Stimulated activated CD8-positive, alpha-beta memory T cell treated with anti-CD3 and anti-CD28 coated beads, Interleukin-7, amount 100 ng/mL, for 1 hour (primary cell): ENCODE measurements at regions not wholly inside any gene's neighbourhood (a gene's known extent, or its start where the extent isn't known, plus 50 kb on each side); places are given as distances from the start of the nearest gene placed in this dataset.

ENCODE experiments used
- DNase-seq, 2 donors: peaks; one replicate each; pipeline ENCODE4 v3.0.0-alpha.2; 2020; ENCODE audit warnings: low read depth in 2 of 2

DNA sequence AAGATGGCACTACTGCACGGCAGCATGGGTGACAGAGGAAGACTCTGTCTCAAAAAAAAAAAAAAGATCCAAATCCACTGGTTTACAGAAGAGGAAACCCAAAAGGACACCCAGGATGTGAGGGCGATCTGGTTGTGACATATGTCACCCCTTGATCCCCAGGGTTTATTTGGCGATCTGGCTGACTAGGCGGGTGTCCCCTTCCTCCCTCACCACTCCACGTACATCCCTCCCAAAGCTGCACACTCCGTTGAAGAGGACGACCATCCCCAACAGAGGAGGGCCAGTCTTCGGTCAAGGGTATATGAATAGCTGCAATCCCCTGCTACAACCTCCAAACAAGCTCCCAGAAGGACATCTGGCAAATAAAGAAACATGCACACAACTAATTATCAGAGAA is 111.6 kb downstream of the HTR5A start:
- no peak for DNase-seq

DNA sequence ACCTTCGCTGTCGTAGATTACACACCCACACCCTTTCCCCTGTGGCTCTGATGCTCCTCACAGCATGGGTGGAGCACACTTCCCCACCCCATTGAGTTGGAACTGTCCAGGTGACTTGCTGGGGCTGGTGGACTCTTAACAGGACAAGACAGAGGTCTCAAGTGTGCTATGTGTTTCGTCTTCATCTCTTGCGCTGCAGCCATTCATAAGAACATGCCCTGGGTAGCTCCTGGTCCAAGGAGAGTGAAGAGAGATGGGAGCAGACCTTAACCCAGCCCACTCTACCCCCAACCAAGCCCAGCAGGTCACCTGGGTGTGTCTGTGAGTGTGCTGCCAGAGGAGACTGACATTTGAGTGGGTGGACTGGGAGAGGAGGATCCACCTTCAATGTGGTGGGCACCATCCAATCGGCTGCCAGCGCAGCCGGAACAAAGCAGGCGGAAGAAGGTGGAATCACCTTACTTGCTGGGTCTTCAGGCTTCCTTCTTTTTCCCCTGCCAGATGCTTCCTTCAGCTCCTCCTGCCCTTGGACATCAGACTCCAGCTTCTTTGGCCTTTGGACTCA is 112.4 kb downstream of the HTR5A start:
- no peak for DNase-seq

DNA sequence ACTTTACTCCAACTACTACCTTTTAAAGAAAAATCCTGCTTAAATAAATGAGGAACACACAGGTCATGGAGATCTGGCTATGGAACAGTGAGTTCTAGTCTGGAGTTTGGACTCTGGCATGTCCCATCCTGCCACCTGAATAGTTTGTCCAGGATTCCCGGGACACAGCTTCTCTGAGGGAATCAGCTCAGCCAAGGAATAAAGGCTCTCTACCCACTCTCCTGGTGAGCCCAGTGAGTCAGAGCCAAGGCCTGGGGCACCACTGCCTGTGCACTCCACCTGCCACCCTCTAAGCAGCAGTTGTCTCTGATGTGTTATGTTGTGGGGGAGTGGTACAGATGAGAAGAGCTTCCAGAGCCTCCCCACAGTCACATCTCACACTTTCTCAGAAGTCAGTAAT is 113.5 kb downstream of the HTR5A start:
- DNase-seq: no peak

DNA sequence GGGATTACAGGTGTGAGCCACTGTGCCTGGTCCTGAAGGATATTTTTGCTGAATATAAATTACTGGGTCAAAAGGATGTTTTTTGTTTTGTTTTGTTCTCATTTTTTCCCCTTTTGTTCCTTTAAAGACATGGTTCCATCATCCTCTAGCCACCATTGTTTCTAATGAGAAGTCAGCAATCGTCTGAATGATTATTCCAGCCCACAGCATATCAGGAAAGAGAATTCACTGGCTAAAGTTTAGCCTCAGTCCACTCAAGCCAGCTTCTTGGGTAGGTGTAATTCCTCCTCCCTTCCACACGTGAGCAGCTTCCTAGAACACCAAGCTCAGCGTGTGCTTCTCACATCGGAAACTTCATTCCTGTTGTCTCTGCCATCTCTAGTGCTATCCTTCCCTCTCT is 112.8 kb upstream of the INSIG1 start:
- DNase-seq: no peak

DNA sequence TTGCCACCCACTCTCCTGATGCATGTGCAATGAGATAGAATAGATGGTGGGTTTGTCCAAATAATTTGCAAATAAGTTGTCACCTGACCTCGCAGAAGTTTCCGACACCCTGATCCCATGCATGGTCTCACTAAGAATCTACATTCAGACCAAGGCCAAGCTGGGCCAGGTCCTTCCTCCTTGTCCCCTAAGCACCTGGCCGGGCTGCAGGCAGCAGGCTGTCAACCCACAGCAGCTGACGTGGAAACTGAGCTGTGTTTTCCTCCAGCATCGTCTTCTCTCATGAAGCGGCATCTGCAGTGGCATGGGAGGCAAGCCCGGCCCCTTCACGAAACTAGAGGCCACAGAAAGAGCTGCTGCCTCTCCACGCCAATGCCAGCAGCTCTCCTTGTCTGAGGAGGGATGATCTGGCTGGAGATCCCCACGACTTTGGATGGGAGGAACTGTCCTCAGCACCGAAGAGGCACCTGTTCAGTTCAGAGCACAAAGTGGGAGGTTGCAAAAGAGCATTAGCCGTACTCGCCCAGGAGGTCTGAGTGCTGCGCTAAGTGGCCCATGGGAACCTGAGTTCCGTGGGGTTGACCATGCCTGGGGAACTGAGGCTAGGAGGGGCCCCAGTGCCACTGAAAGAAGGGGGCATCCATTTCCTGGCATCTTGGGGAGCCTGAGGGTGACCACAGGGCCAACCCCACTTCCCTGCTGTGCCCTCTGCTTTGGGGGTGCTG is 110.5 kb upstream of the INSIG1 start:
- DNase-seq: no peak

DNA sequence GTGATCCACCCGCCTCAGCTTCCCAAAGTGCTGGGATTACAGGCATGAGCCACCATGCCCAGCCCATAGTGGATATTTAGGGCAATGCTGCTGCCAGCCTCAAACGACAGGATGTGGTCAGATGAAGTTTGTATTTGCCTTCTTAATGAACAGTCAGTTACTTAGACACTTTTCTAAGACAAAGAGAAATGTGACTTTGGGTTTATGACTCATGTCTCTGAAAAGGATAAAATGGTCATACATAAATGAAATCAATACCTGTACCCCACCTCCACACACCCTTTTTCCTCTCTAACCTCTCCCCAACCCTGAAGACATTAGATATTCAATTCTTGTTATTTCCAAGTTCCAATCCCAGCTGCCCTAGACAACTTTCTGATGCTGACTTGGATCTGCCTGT is 109.3 kb upstream of the INSIG1 start:
- no peak for DNase-seq

DNA sequence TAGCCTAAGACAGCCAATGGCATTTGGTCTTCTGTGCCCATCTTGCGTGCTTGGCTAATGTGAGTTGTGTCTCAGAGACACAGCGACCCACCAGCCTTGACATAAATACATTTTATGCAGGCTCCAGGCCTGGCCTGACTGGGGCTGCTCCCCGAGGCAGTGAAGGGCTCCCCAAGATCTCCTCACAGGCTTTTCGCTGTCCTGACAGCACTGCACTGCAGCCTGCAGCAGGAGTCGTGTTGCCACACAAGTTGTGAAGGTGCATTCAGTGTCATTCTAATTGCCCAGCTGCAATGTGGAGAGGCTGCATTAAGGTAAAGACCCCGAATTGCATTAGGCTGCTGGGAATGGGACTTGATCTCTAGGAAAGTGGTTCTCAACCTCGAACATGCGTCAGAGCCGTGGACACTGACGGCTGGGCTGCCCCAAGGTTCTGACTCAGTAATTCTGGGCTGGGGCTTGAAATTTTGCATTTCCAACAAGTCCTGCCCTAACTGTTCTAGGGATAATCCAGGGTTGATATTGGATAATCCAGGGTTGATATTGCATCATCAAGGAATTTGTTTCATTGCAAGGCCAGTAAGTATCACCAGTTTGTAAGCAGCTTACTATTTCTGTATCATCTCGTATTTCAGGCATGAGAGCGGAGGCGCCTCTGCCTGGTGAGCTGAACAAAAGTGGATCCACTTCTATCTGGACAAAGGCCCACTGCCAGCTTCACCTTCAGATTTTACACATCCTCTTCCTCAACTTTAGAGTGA is 108.7 kb upstream of the INSIG1 start:
- DNase-seq: no peak

DNA sequence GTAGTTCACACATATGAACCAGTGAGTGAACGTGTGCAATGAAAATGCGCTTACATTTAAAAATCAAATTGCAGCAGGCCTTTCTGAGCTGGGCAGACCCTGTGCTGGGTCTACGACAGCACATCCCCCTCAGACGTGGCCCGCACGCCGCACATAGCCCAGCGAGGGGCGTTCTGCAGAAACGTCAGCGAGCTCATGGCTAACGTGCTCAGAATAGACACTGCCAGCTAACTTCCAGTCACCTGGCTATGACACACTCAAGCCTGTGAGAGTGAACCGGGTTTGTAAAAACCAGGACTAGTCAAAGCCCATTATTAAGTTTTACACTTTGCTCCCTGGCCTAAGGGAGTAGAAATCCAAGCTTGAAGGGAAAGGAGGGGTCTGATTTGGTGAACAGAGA is 108.1 kb upstream of the INSIG1 start:
- DNase-seq: no peak

DNA sequence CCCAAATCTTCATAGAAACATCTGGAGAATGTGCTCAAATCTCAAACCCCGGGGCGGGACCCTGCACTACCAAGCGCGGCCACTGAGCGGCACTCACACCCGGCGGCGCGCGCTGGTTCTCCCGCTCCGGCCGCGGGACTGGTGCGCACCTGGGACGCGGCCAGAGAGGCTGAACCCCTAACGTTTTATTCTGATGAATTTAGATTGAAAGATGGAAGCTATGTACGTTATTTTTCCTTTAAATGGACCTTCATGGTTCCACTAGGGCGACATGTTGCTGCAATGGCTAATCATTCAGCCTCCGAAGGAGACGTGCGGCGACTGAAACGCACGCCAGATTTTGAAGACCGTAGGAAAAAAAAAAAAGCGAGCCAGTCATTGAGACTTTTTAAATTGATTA is 107.0 kb upstream of the INSIG1 start:
- DNase-seq: peak; percentile 29 to 45

DNA sequence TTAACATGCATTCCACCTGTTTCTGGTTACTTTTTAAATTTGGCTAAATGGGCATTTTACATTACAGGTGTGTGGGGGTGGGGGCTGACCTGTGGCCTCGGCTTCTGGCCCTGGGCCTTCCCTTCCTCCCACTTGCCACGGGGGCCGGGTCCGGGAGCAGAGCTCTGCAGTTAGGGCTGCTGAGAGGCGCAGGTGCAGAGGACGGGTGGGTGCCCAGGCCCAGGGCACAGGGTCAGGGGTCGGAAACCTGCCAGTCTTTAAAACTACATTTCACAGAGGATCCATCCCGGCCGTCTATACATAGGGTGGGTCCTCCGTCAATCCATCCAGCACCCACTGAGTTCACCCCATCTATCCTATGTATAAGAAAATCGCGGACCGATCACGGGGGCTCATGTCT is 106.5 kb upstream of the INSIG1 start:
- no peak for DNase-seq

DNA sequence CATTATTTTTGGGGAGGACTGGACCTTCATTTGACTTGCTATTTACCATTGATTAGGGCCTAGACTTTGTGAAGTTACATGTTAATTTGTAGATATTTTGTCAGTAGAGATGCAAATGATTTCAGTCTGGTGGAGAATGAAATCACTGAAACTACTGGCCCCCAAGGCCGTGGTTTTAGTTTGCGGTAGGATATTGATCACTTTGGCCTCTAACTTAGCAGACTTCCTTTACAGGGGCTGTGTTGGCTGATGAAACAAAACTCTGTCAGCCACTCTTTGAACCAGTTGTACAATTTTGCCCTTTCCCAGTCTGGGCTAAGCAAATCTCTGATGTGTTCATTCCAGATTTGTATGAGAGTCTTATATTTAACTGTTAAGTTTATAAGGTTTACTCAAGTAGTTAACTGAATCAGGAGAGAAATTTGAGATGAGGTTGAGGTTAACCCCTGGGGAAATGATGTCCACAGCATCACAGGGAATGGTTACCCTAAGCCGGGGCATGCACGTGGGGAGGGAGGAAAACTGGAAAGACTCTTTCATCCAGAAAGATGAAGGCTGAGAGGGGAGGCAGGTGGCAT is 105.7 kb upstream of the INSIG1 start:
- DNase-seq: no peak

DNA sequence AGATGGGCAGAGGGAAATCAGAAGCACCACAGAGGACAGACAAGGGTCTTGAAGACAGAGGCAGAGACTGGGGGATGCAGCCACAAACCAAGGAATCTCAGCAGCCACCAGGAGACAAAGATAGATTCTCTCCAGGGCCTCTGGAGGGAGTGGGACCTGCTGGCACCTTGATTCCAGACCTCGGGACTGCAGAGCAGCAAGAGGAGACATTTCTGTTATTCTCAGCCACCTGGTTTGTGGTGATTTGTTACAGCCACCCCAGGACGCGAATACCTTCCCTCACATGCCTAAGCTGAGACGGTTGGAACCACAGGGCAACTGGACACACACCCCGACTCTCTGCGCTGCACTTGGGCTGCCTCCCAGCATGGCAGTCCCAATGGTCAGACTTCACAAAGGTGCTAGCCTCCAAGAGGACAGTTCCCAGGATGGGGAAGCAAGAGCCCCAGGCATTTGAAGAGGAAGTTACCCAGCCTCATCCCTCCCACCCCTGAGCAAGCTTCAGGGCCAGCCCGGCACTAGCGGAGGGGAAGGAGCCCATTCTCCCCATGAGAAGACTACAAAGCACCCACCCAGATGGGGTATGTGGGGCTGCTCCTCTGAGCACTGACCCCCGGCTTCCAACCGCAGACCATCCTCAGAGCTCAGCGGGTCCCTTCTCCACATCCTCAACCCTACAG is 104.6 kb upstream of the INSIG1 start:
- no peak for DNase-seq

DNA sequence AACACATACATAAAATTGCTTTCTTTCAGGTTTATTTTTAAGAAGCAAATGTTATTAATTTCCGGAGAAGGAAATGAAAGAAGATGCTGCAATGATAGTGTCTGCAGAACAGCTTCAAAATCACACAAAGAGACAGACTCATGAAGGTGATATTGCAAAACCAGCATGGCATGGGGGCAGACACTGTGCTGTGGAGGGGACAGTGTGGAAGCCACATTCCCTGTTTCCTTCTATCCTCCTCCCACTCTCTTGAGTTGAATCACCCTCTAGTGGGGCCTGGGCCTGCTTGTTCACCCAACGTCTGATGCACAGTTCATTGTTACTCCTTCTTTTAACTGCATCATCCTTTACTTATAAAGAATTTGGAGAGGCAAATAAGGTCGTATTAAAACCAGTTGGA is 104.0 kb upstream of the INSIG1 start:
- DNase-seq: no peak

DNA sequence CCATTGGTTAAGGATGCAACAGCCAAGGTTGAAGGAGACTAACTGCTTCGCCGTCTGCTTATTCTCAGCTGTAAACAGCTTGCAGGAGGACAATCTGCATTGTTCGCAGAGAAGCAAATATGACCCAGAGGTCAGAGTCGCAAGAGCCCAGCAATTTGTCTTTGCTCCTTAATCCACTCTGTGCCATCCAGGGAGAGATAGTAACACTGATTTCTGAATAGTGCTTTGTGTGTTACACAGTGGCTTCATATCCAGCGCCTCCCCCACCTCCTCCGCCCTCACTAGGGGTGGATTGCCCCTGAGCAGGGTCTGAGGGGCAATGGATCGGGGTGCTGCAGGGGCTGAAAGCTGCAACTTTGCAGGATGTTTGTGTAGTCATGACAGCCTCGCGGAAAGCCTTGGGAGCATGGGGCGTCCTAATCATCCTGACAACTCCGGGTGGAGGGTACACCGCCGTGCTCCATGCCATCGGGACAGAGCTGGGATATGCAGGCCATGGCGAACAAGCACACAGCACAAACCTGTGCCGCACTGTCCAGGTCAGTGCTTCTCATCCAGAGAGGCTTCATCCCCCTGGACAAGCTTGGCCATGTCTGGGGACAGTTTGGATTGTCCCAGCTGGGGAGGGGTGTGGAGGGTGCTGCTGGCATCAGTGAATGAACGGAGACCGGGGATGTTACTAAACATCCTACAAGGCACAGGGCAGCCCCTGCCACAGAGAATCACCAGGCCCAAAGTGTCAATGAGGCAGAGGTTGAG is 103.1 kb upstream of the INSIG1 start:
- DNase-seq: no peak

DNA sequence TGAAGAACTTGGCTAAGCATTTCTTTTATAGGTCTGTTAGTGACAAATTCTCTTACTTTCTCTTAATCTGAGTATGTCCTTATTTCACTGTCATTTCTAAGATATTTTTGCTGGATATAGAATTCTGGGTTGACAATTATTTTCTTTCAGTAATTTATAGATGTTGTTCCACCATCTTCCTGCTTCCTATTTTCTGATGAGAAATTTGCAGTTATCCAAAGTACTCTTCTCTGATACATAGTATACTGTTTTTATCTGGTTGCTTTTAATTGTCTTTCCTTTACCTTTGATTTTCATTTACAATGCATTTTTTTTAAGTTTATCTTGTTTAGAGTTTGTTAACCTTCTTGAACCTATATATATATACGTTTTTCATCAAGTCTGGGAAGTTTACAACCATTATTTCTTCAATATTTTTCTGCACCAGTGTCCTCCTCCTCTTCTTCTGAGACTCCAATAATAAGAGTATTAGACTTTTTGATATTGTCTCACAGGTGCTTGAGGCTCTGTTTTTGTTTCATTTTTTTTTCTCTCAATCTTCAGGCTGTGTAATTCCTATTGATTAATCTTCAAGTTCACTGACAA is 101.6 kb upstream of the INSIG1 start:
- DNase-seq: no peak

DNA sequence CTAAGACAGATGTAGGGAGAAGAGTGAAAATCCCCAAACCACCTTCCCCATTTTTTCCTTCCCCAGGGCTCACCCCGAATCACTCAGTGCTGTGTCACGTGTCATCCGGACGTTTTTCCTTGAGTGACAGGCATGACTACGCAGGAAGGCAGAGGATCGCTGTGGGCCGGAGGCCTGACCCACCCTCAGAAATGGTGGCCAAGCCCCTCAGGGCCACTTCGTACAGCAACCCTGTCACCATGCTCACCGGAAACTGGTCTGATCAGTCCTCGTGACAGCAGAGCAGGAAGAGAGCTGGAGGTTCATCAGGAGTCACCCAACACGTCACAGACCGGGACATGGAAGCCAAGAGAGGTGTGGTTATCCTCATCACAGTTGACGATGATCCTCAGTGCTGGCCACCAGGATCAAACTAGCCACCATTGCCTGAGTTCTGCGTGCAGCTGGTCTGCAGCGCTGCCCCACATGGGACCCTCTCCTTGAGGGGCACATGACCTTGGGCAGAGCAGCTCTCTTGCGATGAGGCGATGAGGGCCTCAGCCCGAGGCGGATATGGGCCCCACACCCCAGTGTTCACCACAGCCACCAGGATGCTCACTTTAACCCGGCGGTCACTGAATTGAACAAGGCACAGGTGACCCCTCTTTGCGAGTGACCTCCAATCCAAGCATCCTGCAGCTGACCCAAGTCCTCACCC is 99.3 kb upstream of the INSIG1 start:
- DNase-seq: no peak

DNA sequence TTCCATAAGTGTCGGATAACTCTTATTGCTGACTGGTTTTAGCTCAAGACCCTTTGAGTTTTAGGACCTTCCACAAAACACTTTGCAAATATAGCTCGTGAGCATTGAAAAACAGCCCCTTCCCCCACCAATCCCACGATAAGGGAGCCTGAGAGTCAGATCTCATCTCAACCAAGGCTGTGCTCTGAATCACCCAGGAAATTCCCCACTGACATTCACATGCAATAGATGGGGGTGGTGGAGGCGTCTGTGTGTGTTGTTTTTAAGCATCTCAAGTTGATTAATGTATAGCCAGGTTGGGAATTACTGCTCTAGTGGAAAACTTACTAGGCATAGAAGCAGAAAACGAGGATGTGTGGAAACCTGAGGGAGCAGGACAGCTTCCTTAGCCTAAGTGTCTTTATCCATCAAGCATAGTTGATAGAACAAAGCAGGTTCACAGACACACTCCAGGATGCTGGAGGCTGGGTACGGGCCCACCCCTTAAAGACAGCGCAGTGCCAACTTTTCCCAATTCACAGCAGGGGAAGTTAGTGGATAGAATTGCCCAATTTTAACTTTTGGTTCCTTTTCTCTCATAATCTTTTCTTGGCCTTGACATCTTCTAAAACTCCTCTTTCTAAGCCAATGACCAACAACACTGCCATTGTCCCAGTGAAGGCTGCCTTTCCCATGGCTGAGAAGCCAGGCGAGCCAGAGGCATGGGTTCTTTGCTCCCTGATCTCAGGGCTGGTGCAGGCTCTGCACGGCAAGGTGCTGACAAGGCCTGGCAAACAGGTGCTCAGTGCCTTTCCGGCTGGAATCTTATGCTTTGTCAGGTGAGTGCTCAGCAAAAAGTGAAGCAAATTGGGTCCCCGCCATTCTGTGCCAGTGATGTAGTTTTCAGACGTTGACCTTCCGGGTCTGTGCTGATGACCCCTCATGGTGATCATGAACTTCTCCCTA is 98.5 kb upstream of the INSIG1 start:
- DNase-seq: no peak

DNA sequence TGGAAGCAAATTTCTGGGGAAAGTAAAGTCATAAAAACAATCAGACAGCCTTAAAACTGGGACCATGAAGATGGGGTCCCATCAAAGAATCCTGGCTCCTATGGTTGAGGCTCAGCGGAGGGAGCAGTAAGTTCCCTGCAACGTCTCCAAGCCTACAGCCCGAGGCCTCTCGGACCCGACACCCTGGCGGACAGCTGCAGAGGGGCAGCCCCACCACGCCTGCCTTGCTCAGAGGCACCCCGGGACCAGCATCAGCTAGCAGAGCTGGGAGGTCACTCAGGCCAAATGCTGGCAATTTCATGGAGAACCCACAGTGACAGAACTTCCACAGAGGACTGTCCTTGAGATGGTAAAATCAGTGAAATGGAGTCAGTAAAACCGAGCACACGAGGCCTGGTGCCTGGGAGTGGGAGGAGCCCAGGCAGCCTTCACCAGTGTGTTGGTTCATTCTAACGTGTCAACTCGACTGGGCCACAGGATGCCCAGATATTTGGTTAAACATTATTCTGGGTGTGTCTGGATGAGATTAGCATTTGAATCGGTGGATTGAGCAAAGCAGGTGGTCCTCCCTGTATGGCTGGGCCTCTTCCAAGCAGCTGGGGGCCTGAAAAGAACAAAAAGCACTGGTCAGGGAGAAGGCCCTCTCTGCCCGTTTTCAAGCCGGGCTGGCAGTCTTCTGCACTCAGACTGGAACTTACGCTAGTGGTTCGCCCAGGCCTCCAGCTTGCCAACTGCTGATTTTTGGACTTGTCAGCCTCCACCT is 96.2 kb upstream of the INSIG1 start:
- DNase-seq: no peak
